Stimulated activated naive CD8-positive, alpha-beta T cell treated with anti-CD3 and anti-CD28 coated beads, Interleukin-15, amount 100 ng/mL, for 72 hours (primary cell): ENCODE measurements at regions not wholly inside any gene's neighbourhood (a gene's known extent, or its start where the extent isn't known, plus 50 kb on each side); places are given as distances from the start of the nearest gene placed in this dataset.

ENCODE experiments used
- ATAC-seq: fragments of 150-1000 bp; cut with Tn5 transposase; 2 replicates; pipeline ENCODE4 v1.10.0; 2021; ENCODE audit warnings: mild to moderate bottlenecking, moderate library complexity
- DNase-seq, 2 donors: peaks; one replicate each; pipeline ENCODE4 v3.0.0; 2021 to 2022
- H3K27ac Mint-ChIP-seq, 2 donors: one replicate each; pipeline ENCODE4 v1.8.0; 2022; ENCODE audit warnings: mild to moderate bottlenecking in 2 of 2, mixed read lengths in 2 of 2, moderate library complexity in 2 of 2
- H3K27me3 Mint-ChIP-seq: one replicate; pipeline ENCODE4 v1.8.0; 2022; ENCODE audit warnings: mixed read lengths
- H3K4me1 Mint-ChIP-seq: one replicate; pipeline ENCODE4 v1.8.0; 2022; ENCODE audit warnings: mild to moderate bottlenecking, mixed read lengths
- H3K4me3 Mint-ChIP-seq, 2 donors: one replicate each; pipeline ENCODE4 v1.8.0; 2022; ENCODE audit warnings: mild to moderate bottlenecking in 2 of 2, mixed read lengths in 2 of 2, moderate library complexity in 1 of 2
- H3K9me3 Mint-ChIP-seq, 2 donors: one replicate each; pipeline ENCODE4 v1.8.0; 2022; ENCODE audit warnings: mixed read lengths in 2 of 2

DNA sequence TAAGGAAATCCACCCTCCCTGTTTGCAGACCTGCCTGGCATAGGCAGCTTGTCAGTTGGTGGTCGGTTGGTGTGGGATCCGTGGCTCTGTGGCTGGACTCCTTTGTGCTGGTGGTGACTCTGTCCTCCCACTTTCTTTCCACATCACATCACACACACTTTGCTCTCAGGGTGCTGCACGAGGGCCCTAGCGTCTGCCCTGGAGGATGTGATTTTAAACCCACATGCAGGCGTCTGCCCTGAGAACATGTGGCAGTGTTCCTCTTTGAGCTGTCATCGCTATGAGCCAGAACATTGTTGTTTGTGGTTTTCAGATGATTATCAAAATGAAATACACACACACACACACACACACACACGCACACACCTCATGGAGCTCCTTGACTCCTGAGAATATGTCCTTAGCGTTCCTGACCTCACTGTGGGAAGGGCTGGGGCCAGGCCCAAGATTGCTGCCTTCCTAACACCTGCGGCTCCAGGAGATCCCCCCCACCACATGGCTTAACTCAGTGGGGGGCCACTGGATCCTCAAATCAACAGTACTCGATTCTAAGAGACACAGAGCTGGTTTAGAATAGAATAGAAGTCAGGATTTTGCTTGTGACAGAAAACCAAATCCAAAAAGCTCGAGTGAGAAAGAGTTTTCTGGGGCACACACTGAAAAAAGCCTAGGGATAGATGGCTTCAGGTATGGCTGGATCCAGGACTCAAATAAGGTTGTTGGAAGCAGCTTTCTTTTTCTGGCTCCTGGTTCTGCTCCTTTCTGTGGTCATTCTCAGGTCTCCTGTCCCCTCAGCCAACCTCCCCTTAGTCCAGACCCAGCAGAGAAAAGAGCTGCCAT is 54.8 kb downstream of the RTP5 start:
- H3K27me3 Mint-ChIP-seq = no peaks in the 10 kb centered on the region
- ATAC-seq (peak; percentile 64), DNase-seq (no peak)
- H3K27ac Mint-ChIP-seq = no peak overlapping the region
- H3K9me3 Mint-ChIP-seq = no peaks in the 10 kb centered on the region
- H3K4me1 Mint-ChIP-seq = peaks cover 19% of the 10 kb centered on the region
- no peak overlapping the region for H3K4me3 Mint-ChIP-seq

DNA sequence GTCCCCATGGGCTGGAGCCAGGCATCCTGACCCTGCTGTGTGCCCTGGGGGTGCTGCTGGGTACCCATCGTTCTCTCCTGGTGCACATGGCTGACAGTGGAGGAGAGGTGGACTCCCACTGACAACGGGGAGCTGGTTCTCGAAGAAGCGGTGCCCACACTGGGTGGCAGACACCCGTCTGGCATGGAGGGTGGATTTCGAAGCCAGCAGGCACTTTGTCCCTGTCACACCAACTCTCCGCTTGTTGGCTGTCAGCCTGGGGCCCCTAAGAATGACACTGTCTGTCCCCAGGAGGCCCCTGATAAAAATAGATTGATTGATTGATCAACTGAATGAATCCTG is 55.4 kb downstream of the RTP5 start:
- H3K4me3 Mint-ChIP-seq = no peak overlapping the region
- peaks cover 19% of the 10 kb centered on the region for H3K4me1 Mint-ChIP-seq
- ATAC-seq (no peak), DNase-seq (no peak)
- no peak overlapping the region for H3K27ac Mint-ChIP-seq
- H3K27me3 Mint-ChIP-seq = no peaks in the 10 kb centered on the region
- H3K9me3 Mint-ChIP-seq = no peaks in the 10 kb centered on the region

DNA sequence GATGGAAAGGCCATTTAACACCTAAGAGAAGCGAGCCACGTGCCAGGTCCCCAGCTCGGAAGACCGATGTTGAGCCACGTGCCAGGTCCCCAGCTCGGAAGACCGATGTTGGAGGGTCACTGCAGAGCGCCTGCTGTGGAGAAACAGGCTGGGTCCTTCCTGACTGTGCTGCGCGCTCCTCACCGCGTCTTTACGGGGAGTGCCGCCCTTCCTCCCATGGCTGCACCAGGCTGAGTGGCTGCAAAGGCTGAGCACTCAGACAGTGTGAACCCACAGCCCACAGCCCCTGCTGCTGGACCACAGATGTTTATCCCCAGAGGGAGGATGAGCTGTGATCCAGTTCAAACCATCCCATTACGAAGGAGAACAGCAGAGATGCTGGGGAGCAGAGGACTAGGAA is 55.7 kb downstream of the RTP5 start:
- Mint-ChIP-seq H3K9me3 (no peaks in the 10 kb centered on the region), H3K27ac (no peak overlapping the region), H3K4me1 (peaks cover 19% of the 10 kb centered on the region), H3K27me3 (no peaks in the 10 kb centered on the region), H3K4me3 (no peak overlapping the region)
- ATAC-seq = no peak
- DNase-seq = no peak

DNA sequence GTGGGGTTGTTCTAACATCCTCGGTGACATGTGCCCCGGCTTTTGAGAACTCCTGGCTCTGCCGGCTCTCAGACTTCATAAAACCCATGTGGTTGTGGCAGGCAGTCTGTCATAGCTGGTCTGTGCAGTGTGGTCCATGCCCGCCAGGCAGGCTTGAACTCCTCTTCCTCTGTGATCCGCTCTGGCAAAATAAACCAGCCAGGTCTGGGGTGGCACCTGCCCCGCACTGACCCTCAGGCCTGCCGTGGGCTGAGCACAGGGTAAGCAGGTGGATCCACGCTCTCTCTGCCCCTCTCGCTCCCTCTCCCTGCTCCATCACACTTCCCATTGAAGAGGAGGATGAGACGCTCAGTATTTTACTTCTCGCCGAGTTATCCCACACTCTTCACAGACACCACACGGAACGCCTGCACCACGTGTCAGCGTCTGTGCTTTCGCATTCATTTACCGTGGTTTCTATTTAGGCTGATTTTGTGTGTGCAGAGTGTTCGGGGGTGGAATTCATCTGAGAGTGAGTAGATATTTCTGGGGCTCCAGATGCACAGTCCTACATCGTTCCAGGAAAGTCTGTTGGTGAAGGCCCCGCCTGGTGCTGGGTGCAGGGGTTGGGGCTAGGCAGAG is 56.4 kb downstream of the RTP5 start:
- Mint-ChIP-seq H3K4me3 (no peak overlapping the region), H3K9me3 (no peaks in the 10 kb centered on the region), H3K27me3 (no peaks in the 10 kb centered on the region), H3K4me1 (peaks cover 19% of the 10 kb centered on the region), H3K27ac (no peak overlapping the region)
- no peak for DNase-seq
- no peak for ATAC-seq

DNA sequence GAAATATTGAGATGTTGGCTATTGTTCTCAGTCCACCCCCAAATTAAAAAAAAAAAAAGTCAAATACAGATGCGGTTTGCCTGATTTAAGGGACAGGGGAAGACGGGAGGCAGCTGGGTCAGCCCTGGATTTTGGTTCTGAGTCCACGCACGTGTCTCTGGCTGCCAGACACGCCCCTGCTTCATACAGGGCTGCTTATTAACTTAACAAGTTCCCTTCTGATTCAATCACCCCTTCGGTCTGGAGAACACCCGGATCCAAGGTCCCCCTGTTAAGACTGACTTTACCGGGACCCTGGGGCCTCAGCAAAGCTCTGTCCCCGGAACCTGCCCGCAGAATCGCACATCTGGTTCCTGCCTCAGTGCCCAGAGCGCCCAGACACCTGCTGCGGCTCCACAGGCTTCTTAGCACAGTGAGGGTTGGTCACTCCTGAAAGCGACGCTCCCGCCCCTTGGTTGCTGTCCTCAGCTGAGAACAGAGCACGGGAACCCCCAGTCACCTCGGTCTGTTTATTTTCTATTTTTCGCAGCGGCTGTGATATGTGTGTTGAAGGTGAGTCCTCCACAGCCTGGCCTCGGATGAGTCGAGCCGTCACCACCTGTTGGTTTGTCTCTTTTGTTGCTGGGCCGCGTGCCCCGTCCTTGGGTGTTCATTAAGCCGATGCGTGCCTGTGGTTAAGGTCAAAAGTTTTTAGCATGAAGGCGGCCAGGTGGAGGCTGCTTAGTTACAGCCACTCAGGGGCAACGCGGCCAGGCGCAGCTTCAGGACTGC is 57.2 kb downstream of the RTP5 start:
- Mint-ChIP-seq H3K27ac (peak overlapping the region in 1 of 2 donors; percentile 52), H3K4me1 (peaks cover 19% of the 10 kb centered on the region), H3K27me3 (no peaks in the 10 kb centered on the region), H3K4me3 (no peak overlapping the region), H3K9me3 (no peaks in the 10 kb centered on the region)
- no peak for ATAC-seq
- DNase-seq = no peak

DNA sequence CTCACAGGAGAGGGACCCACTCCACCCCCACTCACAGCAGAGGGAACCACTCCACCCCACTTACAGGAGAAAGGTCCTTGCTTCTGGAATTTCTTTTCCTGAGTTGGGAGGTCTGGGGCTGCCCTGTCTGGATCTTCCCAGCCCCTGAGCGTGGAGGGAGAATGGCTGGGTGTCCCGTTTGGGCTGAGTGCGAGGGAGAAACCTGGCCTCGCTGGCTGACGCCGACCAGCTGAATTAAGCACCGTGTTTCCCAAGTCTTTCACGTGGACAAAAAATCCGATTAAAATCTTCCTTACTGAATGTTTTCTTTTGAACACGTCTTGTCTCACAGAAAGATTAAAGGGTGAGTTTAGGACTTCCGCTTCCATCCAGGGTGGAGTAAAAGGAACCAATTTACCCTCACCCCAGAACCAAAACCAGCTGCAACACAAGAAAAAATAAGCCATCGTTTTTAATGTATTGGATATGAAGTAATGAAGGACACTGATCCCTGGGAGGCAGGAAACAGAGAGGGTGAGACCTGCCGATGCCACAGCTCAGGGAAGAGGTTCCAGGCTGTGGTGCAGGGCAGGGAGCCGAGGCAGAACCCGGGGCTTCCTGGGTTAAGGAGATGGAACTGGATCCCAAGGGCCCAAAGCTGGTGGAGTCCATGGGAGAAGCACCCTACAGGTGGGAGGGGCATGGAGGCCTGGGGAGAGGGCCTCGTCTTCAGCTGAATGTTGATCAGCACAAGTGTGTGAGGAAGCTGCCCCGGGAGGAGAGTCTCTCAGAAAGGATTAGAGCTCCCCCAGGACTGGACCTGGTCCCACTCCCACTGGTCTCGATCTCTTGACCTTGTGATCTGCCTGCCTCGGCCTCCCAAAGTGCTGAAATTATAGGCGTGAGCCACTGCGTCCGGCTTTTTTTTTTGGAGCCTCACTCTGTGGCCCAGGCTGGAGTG is 60.3 kb downstream of the RTP5 start:
- Mint-ChIP-seq H3K4me1 (no peaks in the 10 kb centered on the region), H3K27me3 (no peaks in the 10 kb centered on the region), H3K27ac (no peak overlapping the region), H3K9me3 (no peaks in the 10 kb centered on the region), H3K4me3 (no peak overlapping the region)
- DNase-seq (no peak), ATAC-seq (no peak)

DNA sequence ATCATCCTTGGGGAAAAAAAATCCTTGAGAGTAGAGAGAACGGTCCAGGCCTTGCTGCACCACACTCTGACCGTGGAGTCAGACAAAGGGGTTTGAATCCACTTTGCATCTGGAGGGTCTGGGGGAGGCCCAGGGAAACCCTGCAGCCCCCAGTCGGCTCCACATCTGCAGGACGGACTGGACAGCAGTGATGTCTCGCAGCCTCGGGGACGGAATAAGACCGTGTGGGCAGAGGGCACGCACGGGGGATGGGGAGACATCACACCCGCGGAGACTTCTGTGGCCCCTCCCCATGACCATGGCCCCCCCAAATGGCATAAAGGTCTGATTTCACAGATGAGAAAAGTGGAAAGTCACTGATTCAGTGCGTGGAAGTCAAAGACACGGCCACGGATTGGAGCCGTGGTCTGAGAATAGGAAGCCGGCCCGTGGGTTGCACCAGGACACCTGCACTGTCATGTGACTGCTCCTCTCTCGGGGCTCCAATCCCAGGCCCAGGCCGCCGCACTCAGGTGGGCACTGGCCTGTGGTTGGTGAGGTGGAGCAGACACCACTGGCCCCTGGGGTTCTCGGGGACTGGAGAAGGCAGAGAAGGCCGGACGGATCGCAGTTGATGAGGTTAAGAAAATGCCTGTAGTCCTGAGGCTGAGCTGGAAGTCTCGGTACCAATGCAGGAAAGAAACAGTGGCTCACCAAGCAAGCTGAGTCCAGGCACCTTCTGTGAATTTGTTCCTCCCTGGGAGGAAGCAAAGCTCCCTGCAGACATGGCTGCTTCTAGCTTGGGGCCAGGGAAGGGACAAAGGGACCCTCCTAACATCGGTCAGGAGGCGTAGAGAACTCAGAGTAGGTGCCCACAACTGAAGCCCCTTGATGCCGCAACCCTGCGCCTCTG is 61.8 kb downstream of the RTP5 start:
- Mint-ChIP-seq H3K9me3 (no peaks in the 10 kb centered on the region), H3K4me3 (no peak overlapping the region), H3K27ac (no peak overlapping the region), H3K4me1 (no peaks in the 10 kb centered on the region), H3K27me3 (no peaks in the 10 kb centered on the region)
- ATAC-seq (no peak), DNase-seq (no peak)

DNA sequence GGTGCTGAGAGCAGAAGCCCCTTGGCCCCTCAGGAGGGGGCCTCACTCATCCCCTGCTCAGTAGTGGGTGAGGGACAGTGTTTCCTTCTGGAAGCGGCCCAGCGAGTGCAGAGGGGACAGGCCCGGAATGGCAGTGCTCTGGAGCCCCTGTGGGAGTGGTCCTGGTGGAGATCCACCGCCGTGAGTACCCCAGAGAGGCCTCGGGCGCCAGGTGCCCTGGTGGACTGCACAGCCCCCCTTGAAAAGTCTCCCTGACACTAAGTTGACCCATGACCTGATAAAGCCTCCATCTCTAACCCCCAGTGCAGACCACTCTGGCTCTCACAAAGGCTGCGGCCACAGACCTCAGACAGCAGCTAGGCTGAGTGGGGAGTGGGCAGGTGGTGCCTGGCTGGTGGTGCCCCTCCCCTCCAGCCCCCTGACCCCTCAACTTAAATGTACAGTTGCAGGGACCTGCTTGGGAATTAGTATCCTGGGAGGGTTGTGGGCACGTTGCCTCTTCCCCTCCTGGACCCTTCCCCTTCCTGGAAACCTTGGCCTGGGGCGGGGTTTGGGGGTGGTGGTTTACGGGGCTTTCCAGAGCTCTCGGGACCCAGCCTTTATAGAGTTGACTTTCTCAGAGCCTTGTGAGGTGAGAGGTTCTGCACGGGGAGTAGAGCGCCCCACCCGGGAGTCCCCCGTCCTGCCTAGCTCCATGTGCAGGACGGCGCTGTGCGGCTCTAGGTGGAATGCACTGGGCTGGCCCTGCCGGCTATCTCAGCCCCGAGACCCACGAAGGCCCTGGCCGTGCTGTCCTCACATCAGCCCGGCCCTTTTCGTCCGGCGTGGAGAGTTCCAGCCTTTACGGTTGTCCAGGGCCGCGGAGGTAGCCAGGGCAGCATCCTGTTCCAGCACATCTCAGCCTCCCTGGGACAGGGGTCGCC is 62.7 kb downstream of the RTP5 start:
- Mint-ChIP-seq H3K9me3 (no peaks in the 10 kb centered on the region), H3K27ac (peak overlapping the region in 1 of 2 donors; percentile 42), H3K4me3 (no peak overlapping the region), H3K27me3 (no peaks in the 10 kb centered on the region), H3K4me1 (no peaks in the 10 kb centered on the region)
- DNase-seq = no peak
- ATAC-seq = peak; percentile 18

DNA sequence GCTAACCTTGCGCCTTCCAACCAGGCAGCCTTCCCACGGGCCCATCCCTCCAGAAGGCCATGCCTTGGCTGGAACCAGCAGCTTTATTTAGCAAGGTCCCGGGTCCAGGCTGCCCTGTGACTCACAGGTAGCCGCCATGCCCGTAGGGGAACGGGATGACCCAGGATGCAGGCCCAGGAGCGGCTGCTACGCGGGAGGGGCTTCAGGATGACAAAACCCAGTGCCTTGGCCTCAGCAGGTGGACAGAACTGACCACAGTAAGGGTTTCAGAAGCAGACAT is 63.3 kb downstream of the RTP5 start:
- H3K27me3 Mint-ChIP-seq = no peaks in the 10 kb centered on the region
- no peaks in the 10 kb centered on the region for H3K9me3 Mint-ChIP-seq
- no peak overlapping the region for H3K4me3 Mint-ChIP-seq
- H3K4me1 Mint-ChIP-seq = no peaks in the 10 kb centered on the region
- no peak overlapping the region for H3K27ac Mint-ChIP-seq
- no peak for DNase-seq
- no peak for ATAC-seq

DNA sequence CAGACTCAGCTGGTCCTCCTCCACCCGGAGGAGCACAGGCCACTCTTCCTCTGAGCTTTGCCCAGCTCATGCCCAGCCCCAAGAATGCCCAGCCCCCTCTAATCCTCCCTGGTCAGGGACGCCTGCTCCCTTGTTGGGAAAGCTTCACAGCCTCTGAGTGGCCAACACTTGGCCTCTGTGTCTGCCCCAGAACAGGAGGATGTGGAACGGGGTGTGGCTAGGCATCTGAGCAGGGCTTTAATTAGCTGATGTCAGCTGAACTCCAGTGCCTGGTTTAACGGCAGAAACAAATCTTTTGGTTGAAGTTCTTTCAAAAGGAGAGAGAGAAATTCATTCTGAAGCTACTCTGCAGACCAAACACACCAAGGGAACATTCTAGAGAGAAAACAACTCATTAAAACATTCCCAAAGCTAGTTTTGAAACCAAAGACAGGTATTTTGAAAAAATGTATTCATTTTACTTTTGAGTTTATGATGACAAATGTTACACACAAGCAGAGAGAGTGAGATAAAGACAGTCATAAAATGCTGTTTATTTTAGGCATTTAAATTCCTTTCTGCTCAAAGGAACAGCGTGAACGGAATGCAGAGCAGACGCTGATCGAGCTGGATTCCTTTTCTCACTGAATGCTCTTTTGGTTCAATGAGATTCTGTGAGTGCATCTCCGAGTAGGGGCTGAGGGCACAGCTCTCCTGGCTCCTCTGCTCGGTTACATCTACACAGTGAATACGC is 63.8 kb downstream of the RTP5 start:
- ATAC-seq = no peak
- Mint-ChIP-seq H3K4me1 (no peaks in the 10 kb centered on the region), H3K27me3 (no peaks in the 10 kb centered on the region), H3K4me3 (no peak overlapping the region), H3K27ac (no peak overlapping the region), H3K9me3 (no peaks in the 10 kb centered on the region)
- DNase-seq = no peak

DNA sequence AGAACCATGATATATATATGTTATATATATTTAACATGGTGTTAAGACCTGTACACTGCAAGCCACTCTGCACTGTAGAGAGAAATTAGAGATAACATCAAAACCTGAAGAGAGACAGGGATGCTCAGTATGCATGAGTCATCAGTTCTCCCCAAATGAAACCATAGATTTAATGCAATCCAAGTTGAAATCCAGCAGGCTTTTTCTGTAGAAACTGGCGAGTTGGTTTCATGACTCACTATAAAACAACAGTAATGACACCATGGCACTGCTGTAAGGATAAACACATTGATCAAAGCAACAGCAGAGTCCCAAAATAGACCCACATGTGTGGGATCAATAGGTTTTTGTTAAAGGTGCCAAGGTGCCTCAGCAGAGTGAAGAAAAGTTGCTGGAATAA is 65.8 kb downstream of the RTP5 start:
- no peak overlapping the region for H3K27ac Mint-ChIP-seq
- no peaks in the 10 kb centered on the region for H3K27me3 Mint-ChIP-seq

DNA sequence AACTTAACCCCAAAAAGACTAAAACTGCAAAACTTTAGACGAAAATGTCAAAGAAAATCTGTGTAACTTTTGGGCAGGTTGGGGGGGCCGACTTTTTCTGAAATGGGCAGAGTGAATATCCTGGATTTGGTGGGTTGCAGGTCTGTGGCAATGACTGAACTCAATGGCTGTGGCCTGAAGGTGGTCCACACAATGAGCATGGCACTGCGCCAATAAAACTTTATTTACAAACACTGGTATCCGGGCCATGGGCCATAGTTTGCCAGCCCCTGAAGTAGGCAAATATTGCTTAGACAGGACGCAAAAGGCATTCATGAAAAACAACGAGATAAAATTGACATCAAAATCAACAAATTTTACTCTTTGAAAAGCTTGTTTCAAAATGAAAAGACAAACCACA is 66.2 kb downstream of the RTP5 start:
- no peak overlapping the region for H3K4me3 Mint-ChIP-seq
- DNase-seq (no peak), ATAC-seq (no peak)
- peaks cover 14% of the 10 kb centered on the region for H3K4me1 Mint-ChIP-seq
- H3K27ac Mint-ChIP-seq = no peak overlapping the region
- H3K9me3 Mint-ChIP-seq = peaks cover 6 to 9% of the 10 kb centered on the region in 2 donors
- no peaks in the 10 kb centered on the region for H3K27me3 Mint-ChIP-seq

More for the DNA sequence above, 65.8 kb downstream of the RTP5 start:
- DNase-seq (no peak), ATAC-seq (no peak)
- peaks cover 10% of the 10 kb centered on the region for H3K4me1 Mint-ChIP-seq
- H3K4me3 Mint-ChIP-seq = no peak overlapping the region
- H3K9me3 Mint-ChIP-seq = peaks cover 3 to 5% of the 10 kb centered on the region in 2 donors

DNA sequence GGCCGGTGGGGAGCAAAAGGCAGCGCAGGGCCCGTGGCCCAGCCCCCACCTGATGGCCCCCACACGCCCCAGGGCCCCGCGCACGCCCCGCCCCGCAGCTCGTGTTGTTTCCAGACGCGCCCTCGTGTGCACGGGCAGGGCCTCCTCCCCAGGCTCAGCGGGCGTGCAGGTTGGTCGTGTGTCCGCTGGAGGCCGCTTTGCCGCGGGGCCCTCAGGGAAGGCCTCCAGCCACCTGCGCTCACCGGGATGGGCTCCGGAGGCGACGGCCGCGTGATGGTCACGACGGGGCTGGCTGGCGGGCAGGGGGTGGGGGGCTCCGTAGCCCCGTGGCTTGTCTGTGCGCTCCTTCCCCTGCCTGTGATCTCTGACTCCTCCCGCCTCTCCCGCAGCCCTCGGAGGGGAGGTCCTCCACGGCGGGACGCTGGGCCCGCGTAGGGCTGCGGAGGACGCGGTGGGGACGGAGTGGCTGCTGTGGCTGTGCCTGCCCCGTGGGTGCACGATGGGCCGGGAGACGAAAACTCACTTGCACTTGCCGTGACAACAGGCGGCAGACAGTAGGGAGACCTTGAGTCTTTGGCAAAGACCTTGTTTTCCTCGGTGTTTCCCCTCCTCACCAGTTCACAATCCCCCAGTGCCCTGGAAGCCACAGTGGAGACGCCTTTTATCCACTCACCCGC is 67.1 kb downstream of the RTP5 start:
- H3K27ac Mint-ChIP-seq = no peak overlapping the region
- peaks cover 6 to 9% of the 10 kb centered on the region in 2 donors for H3K9me3 Mint-ChIP-seq
- ATAC-seq (peak; percentile 58), DNase-seq (no peak)
- peaks cover 21% of the 10 kb centered on the region for H3K4me1 Mint-ChIP-seq
- no peaks in the 10 kb centered on the region for H3K27me3 Mint-ChIP-seq
- H3K4me3 Mint-ChIP-seq = no peak overlapping the region
